ENCODE measurements at regions not wholly inside any gene's neighbourhood (a gene's known extent, or its start where the extent isn't known, plus 50 kb on each side); places are given as distances from the start of the nearest gene placed in this dataset.

- TF ChIP-seq REST (IDR thresholded peaks at IDR 0.05; ENCODE audit: unreplicated experiment) (no peak), STAT1 (IDR thresholded peaks at IDR 0.05; ENCODE audit: unreplicated experiment) (no peak), JUNB (IDR thresholded peaks at IDR 0.05; ENCODE audit: unreplicated experiment) (no peak)
- TF ChIP-seq, protein P1, sequence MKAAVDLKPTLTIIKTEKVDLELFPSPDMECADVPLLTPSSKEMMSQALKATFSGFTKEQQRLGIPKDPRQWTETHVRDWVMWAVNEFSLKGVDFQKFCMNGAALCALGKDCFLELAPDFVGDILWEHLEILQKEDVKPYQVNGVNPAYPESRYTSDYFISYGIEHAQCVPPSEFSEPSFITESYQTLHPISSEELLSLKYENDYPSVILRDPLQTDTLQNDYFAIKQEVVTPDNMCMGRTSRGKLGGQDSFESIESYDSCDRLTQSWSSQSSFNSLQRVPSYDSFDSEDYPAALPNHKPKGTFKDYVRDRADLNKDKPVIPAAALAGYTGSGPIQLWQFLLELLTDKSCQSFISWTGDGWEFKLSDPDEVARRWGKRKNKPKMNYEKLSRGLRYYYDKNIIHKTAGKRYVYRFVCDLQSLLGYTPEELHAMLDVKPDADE (IDR thresholded peaks at IDR 0.05) = no peak
Measured at GRCh38 chr17:71409137-71409536, 711.7 kb upstream of the SOX9 start (continued).

GRCh38 chr17:71409712-71410111, 711.1 kb upstream of the SOX9 start:
- H3K36me3 Mint-ChIP-seq (ENCODE audit: low read depth) = no peaks in the 10 kb centered on the region
- ATAC-seq = no peak
- no peak overlapping the region for H3K4me3 ChIP-seq
- H3K79me2 ChIP-seq (replicated peaks; ENCODE audit: insufficient read depth) = no peaks in the 10 kb centered on the region
- H2AFZ ChIP-seq = no peak overlapping the region
- H3K36me3 ChIP-seq (ENCODE audit: insufficient read depth) = no peaks in the 10 kb centered on the region
- no peak overlapping the region for H3K27ac Mint-ChIP-seq
- H3F3A ChIP-seq (replicated peaks; ENCODE audit: low read depth) = no peaks in the 10 kb centered on the region
- H3K4me1 Mint-ChIP-seq = no peaks in the 10 kb centered on the region
- H3K4me3 Mint-ChIP-seq = no peak overlapping the region
- no peak overlapping the region for H3K4me2 ChIP-seq
- H3K27ac ChIP-seq (ENCODE audit: low read depth) = no peak overlapping the region
- no peak for DNase-seq (ENCODE audit: low spot score)
- H3K9me3 Mint-ChIP-seq = peaks cover 2% of the 10 kb centered on the region; the same call in 1 of the 3 replicates
- H3K4me1 ChIP-seq (ENCODE audit: insufficient read depth) = no peaks in the 10 kb centered on the region
- H3K27me3 Mint-ChIP-seq (ENCODE audit: insufficient read depth, low read depth, poor library complexity) = peaks cover 2% of the 10 kb centered on the region
- H3K9me2 ChIP-seq (ENCODE audit: insufficient read depth) = no peaks in the 10 kb centered on the region
- H4K20me1 ChIP-seq (replicated peaks; ENCODE audit: insufficient read depth) = no peaks in the 10 kb centered on the region
- H3K27me3 ChIP-seq (ENCODE audit: insufficient read depth) = no peaks in the 10 kb centered on the region
- TF ChIP-seq NANOG (IDR thresholded peaks at IDR 0.05; ENCODE audit: borderline replicate concordance) = no peak
- no peak for TF ChIP-seq JUNB (IDR thresholded peaks at IDR 0.05; ENCODE audit: unreplicated experiment)
- TF ChIP-seq, protein P2, sequence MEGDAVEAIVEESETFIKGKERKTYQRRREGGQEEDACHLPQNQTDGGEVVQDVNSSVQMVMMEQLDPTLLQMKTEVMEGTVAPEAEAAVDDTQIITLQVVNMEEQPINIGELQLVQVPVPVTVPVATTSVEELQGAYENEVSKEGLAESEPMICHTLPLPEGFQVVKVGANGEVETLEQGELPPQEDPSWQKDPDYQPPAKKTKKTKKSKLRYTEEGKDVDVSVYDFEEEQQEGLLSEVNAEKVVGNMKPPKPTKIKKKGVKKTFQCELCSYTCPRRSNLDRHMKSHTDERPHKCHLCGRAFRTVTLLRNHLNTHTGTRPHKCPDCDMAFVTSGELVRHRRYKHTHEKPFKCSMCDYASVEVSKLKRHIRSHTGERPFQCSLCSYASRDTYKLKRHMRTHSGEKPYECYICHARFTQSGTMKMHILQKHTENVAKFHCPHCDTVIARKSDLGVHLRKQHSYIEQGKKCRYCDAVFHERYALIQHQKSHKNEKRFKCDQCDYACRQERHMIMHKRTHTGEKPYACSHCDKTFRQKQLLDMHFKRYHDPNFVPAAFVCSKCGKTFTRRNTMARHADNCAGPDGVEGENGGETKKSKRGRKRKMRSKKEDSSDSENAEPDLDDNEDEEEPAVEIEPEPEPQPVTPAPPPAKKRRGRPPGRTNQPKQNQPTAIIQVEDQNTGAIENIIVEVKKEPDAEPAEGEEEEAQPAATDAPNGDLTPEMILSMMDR (conservative IDR thresholded peaks at IDR 0.05; ENCODE audit: low read depth in 2 of 2) = no peak
- TF ChIP-seq ZNF114 (CRISPR knock-in tag; IDR thresholded peaks at IDR 0.05) = no peak
- TF ChIP-seq EZH2 (IDR thresholded peaks at IDR 0.05; ENCODE audit: low read depth, unreplicated experiment) = no peak
- no peak for TF ChIP-seq EZH2phosphoT487 (IDR thresholded peaks at IDR 0.05; ENCODE audit: unreplicated experiment)
- no peak for TF ChIP-seq CREB1 (CRISPR knock-in tag; IDR thresholded peaks at IDR 0.05; ENCODE audit: low read depth)
- TF ChIP-seq POLR2AphosphoS5 (IDR thresholded peaks at IDR 0.05; ENCODE audit: low read depth) = no peak
- TF ChIP-seq, protein P1 (IDR thresholded peaks at IDR 0.05) = no peak
- no peak for TF ChIP-seq STAT1 (IDR thresholded peaks at IDR 0.05; ENCODE audit: unreplicated experiment)
- TF ChIP-seq ZNF331 (CRISPR knock-in tag; IDR thresholded peaks at IDR 0.05; ENCODE audit: low read depth) = no peak
- TF ChIP-seq REST (IDR thresholded peaks at IDR 0.05; ENCODE audit: unreplicated experiment) = no peak

Data from GM23338 (cell line).